Muscle layer of duodenum (tissue), 2 donors: ENCODE measurements at regions not wholly inside any gene's neighbourhood (a gene's known extent, or its start where the extent isn't known, plus 50 kb on each side); places are given as distances from the start of the nearest gene placed in this dataset.
"Not testable (repeated sequence)": the region's sequence is repeated elsewhere in the genome, so short reads cannot be mapped to it uniquely, and the experiment has no call there.

Experiments used
- H3K27ac ChIP-seq: one replicate; pipeline ENCODE4 v1.7.0; 2013; ENCODE audit warnings: mild to moderate bottlenecking, low read length
- H3K27me3 ChIP-seq: one replicate; pipeline ENCODE4 v1.7.0; 2013; ENCODE audit warnings: low read depth, mild to moderate bottlenecking, control low read depth, low read length
- H3K36me3 ChIP-seq, 2 donors: one replicate each; pipeline ENCODE4 v1.7.0; 2013; ENCODE audit warnings: low read length in 2 of 2, control low read depth in 1 of 2, mild to moderate bottlenecking in 1 of 2; ENCODE audit not compliant: insufficient read depth in 2 of 2, control insufficient read depth in 1 of 2
- H3K4me1 ChIP-seq, 2 donors: one replicate each; pipeline ENCODE4 v1.7.0; 2013; ENCODE audit warnings: low read length in 2 of 2, mild to moderate bottlenecking in 2 of 2, control low read depth in 1 of 2, moderate library complexity in 1 of 2; ENCODE audit not compliant: insufficient read depth in 2 of 2, control insufficient read depth in 1 of 2
- H3K4me3 ChIP-seq, 2 donors: one replicate each; pipeline ENCODE4 v1.7.0; 2013; ENCODE audit warnings: low read length in 2 of 2, low read depth in 1 of 2, mild to moderate bottlenecking in 1 of 2
- H3K9me3 ChIP-seq, 2 donors: one replicate each; pipeline ENCODE4 v1.7.0; 2013; ENCODE audit warnings: low read length in 2 of 2, control low read depth in 1 of 2, mild to moderate bottlenecking in 1 of 2; ENCODE audit not compliant: control insufficient read depth in 1 of 2
- donor health status: healthy.

DNA sequence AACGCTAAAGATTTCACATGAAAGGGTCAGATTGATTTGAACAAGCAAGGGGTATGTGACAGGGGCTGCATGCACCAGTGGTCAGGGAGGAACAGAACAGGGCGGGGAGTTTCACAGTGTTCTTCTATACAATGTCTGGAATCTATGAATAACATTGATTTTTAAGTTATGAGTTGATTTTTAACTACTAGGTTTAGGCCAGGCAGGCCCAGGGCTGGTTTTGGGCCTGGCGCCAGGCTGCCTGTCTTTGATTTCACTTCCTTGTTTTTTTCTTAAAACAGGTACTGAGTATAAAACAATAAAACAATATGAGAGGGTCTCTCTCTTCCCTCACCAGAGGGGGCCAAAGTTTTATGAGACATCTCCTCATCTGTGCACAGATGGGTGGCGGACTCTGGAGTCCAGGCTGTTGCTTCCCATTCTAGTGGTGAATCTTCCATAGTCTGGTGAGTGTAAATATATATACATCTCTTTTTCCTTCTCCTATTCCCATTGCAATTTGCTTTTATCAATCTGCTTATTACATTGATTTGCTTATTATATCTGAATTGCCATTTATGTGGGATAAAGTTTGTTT lies 133.2 kb downstream of the ZNF737 start:
- H3K27me3 ChIP-seq, H3K9me3 ChIP-seq, H3K4me1 ChIP-seq, H3K4me3 ChIP-seq, H3K27ac ChIP-seq, H3K36me3 ChIP-seq: not testable (repeated sequence)

- Histone ChIP-seq H3K4me1 (no peaks in the 10 kb centered on the region), H3K27me3 (no peaks in the 10 kb centered on the region), H3K9me3 (no peaks in the 10 kb centered on the region), H3K36me3 (no peaks in the 10 kb centered on the region), H3K4me3 (no peak overlapping the region), H3K27ac (no peak overlapping the region)
Measured at GRCh38 chr19:20431826-20432225, 133.8 kb downstream of the ZNF737 start.

DNA sequence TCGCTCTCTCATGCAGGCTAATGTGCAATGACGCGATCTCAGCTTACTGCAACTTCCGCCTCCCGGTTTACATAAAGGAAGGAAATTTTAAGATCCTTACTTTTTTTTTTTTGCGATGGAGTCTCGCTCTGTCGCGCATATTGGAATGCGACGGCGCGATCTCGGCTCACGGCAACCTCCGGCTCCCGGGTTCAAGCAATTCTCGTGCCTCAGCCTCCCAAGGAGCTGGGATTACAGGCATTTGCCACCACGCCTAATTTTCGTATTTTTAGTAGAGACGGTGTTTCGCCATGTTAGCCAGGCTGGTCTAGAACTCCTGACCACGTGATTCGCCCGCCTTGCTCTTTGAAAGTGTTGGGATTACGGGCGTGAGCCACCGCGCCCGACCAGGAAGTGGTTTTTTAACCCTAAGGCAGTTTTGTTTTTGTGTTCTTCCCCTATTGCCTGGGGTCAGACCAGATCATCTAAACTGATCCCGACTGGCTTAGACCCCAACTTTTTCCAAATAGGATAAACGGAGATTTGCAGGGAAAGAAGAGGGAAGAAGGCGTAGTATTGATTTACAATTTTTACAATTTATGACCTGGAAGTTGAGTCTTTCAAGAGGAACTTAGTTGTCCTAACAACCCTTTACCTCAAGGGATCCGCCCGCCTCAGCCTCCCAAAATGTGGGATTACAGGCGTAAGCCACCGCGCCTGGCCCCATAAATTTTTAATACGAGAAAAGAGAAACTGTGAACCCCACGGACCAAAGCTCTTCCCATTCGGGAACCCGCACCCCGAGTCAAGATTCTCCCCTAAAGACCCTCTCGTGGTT lies 142.0 kb downstream of the ZNF737 start:
- H3K36me3 ChIP-seq: no peaks in the 10 kb centered on the region
- H3K9me3 ChIP-seq: no peaks in the 10 kb centered on the region
- peak overlapping the region; percentile 77 to 81 for H3K4me3 ChIP-seq
- H3K27ac ChIP-seq: peak overlapping the region; percentile 93
- H3K27me3 ChIP-seq: no peaks in the 10 kb centered on the region
- H3K4me1 ChIP-seq: peaks cover 0 to 4% of the 10 kb centered on the region in 2 donors

GRCh38 chr19:20422216-20423205 lies 143.1 kb downstream of the ZNF737 start:
- Histone ChIP-seq H3K27ac (no peak overlapping the region), H3K27me3 (no peaks in the 10 kb centered on the region), H3K9me3 (no peaks in the 10 kb centered on the region), H3K36me3 (no peaks in the 10 kb centered on the region), H3K4me1 (peaks cover 0 to 4% of the 10 kb centered on the region in 2 donors), H3K4me3 (peak overlapping the region; percentile 77 to 81)

- no peaks in the 10 kb centered on the region for H3K36me3 ChIP-seq
- no peak overlapping the region for H3K4me3 ChIP-seq
- H3K27me3 ChIP-seq: no peaks in the 10 kb centered on the region
- H3K27ac ChIP-seq: no peak overlapping the region
- H3K9me3 ChIP-seq: no peaks in the 10 kb centered on the region
- H3K4me1 ChIP-seq: no peaks in the 10 kb centered on the region
Measured at GRCh38 chr19:20416661-20417060, 148.9 kb downstream of the ZNF737 start.

DNA sequence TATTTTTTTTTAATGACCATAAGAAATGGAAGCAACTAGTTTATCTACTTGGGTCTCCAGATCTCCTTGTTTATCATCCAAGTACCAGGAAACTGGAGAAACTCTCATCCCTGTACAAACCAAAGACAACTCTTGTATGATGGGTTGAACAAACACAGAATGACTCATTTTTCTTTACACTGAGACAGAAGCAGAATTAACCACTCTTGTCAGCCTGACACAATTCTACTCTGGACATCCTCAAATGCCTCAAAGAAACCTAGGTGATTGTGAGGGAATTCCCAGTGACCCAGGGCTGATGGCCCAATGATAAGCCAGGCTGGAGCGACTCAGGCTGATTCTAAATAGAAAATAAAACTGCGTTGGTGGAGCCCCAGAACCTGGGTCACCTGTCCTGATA lies 151.5 kb downstream of the ZNF737 start:
- Histone ChIP-seq H3K36me3 (no peaks in the 10 kb centered on the region), H3K9me3 (no peaks in the 10 kb centered on the region), H3K4me3 (no peak overlapping the region), H3K27me3 (no peaks in the 10 kb centered on the region), H3K27ac (no peak overlapping the region), H3K4me1 (no peaks in the 10 kb centered on the region)

GRCh38 chr19:20413705-20414104 lies 151.9 kb downstream of the ZNF737 start:
- Histone ChIP-seq H3K27ac (no peak overlapping the region), H3K27me3 (no peaks in the 10 kb centered on the region), H3K36me3 (no peaks in the 10 kb centered on the region), H3K9me3 (no peaks in the 10 kb centered on the region), H3K4me3 (no peak overlapping the region), H3K4me1 (no peaks in the 10 kb centered on the region)

DNA sequence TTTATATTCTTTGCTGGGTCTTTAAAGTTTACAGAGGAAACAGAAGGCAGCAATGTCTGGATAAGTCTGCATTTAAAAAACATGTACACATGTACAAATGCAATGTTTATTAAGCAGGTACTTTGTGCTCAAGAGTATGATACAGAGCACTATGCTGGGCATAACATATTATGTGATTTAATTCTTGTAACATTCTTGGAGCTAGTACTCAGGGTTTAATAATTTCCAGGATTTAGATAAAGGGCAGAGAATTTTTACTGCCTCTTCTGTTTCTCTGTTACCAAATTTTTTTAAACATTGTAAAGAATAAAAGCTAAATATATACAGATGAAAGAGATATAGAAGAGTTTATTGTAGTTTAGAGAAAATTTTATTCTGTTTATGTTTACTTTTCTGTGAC lies 152.7 kb downstream of the ZNF737 start:
- Histone ChIP-seq H3K4me3 (no peak overlapping the region), H3K27me3 (no peaks in the 10 kb centered on the region), H3K4me1 (no peaks in the 10 kb centered on the region), H3K27ac (no peak overlapping the region), H3K9me3 (no peaks in the 10 kb centered on the region), H3K36me3 (no peaks in the 10 kb centered on the region)

DNA sequence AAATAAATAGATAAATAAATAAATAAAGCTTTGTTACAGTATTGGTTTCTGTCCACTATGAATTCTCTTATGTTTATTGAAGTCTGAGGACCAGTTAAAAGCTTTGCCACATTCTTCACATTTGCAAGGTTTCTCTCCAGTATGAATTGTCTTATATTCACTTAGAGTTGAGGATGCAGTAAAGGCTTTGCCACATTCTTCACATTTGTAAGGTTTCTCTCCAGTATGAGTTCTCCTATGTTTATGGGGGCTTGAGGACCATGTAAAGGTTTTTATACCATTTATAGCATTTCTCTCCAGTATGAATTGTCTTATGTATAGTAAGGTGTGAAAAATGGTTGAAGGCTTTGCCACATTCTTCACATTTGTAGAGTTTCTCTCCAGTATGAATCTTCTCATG lies 168.3 kb downstream of the ZNF737 start:
- no peaks in the 10 kb centered on the region for H3K27me3 ChIP-seq
- peaks cover 0 to 14% of the 10 kb centered on the region in 2 donors for H3K36me3 ChIP-seq
- H3K4me3 ChIP-seq: peak overlapping the region in 1 of 2 donors; percentile 44
- H3K27ac ChIP-seq: no peak overlapping the region
- H3K4me1 ChIP-seq: no peaks in the 10 kb centered on the region
- H3K9me3 ChIP-seq: peaks cover 21 to 47% of the 10 kb centered on the region in 2 donors

DNA sequence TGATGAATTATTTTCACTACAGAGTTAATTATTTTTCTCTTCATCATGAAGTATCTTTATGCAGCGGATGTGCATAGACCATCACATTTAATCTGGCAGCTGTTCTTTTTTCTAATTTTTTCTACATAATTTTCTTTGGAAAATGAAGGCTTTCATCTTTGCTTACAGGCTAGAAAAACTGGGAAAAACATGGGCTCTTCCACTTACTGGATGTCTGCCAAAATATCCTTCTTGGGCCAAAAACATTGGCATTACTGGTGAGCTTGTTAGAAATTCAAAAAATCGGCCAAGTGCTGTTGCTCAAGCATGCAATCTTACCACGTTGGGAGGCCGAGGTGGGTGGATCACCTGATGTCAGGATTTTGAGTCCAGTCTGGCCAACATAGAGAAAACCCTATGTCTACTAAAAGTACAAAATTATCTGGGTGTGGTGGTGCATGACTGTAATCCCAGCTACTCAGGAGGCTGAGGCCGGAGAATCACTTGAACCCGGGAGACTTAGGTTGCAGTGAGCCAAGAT lies 176.8 kb downstream of the ZNF737 start:
- Histone ChIP-seq H3K9me3 (peaks cover 7 to 34% of the 10 kb centered on the region in 2 donors), H3K4me1 (no peaks in the 10 kb centered on the region), H3K36me3 (no peaks in the 10 kb centered on the region)

DNA sequence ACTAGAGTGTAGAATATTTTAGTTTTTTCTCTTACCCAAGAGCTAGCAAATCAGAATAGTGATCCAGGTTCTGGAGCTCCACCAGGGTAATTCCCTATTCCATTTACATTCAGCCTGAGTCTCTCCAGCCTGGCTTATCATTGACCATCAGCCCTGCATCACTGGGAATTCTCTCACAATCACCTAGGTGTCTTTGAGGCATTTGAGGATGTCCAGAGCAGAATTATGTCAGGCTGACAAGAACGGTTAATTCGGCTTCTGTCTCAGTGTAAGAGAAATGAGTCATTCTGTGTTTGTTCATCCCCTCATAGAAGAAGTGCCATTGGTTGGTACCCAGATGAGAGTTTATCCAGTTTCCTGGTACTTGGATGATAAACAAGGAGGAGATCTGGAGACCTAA lies 180.5 kb downstream of the ZNF737 start:
- H3K36me3 ChIP-seq: no peaks in the 10 kb centered on the region
- H3K27ac ChIP-seq: no peak overlapping the region
- H3K27me3 ChIP-seq: no peaks in the 10 kb centered on the region
- no peaks in the 10 kb centered on the region for H3K4me1 ChIP-seq
- peaks cover 0 to 11% of the 10 kb centered on the region in 2 donors for H3K9me3 ChIP-seq
- H3K4me3 ChIP-seq: no peak overlapping the region

More for the DNA sequence above, 176.8 kb downstream of the ZNF737 start:
- H3K4me3 ChIP-seq: no peak overlapping the region
- H3K27me3 ChIP-seq: no peaks in the 10 kb centered on the region
- H3K27ac ChIP-seq: no peak overlapping the region
